LNCaP clone FGC (cell line): ENCODE measurements at regions not wholly inside any gene's neighbourhood (a gene's known extent, or its start where the extent isn't known, plus 50 kb on each side); places are given as distances from the start of the nearest gene placed in this dataset.
"Not testable (repeated sequence)": the region's sequence is repeated elsewhere in the genome, so short reads cannot be mapped to it uniquely, and the experiment has no call there.

ENCODE experiments used
- DNase-seq: peaks from one replicate; pipeline ENCODE4 v3.0.0-alpha.2; 2011; ENCODE audit warnings: low read depth
- H3K4me3 ChIP-seq: 2 replicates; pipeline ENCODE4 v1.5.1; 2011; ENCODE audit warnings: mild to moderate bottlenecking, low read depth, low read length, control low read depth
- TF ChIP-seq, protein P1 (sequence below): IDR thresholded peaks from 2 replicates; pipeline ENCODE4 v1.5.1; 2012; ENCODE audit warnings: mild to moderate bottlenecking; ENCODE audit not compliant: control insufficient read depth, insufficient read depth; ENCODE audit errors: extremely low read depth

DNA sequence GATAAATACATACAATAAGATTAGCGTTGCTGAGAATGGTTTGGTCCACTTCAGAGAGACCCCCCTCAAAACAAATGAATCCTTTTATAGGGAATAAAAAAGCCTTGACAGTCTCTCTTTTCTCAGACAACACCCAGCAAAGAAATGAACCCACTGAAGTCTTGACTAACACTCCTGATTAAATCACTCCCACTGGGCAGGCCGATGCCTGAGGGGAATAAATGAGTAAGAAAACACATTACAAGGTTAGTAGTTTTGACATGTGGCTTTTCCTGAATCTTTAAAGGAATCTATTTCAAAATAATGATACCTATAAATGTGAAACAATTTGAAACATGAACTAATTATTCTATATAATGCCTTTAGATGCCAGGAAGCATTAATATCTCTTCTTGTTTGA is 146.9 kb upstream of the POGK start:
- no peak overlapping the region for H3K4me3 ChIP-seq
- TF ChIP-seq, protein P1, sequence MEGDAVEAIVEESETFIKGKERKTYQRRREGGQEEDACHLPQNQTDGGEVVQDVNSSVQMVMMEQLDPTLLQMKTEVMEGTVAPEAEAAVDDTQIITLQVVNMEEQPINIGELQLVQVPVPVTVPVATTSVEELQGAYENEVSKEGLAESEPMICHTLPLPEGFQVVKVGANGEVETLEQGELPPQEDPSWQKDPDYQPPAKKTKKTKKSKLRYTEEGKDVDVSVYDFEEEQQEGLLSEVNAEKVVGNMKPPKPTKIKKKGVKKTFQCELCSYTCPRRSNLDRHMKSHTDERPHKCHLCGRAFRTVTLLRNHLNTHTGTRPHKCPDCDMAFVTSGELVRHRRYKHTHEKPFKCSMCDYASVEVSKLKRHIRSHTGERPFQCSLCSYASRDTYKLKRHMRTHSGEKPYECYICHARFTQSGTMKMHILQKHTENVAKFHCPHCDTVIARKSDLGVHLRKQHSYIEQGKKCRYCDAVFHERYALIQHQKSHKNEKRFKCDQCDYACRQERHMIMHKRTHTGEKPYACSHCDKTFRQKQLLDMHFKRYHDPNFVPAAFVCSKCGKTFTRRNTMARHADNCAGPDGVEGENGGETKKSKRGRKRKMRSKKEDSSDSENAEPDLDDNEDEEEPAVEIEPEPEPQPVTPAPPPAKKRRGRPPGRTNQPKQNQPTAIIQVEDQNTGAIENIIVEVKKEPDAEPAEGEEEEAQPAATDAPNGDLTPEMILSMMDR, result no peak
- no peak for DNase-seq

DNA sequence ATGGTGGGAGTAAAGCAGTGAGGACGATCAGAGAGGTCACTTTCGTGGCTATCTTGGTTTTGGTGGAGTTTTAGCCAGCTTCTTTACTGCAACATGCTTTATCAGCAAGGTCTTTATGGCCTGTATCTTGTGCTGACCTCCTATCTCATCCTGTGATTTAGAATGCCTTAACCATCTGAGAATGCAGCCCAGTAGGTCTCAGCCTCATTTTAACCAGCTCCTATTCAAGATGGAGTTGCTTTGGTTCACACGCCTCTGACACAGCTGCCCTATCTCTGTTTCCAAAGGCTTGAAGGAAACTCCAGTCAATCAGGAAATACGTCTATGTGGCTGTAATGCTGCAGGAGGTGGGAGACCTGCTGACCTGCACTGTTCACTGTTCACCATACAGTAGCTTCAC is 146.1 kb upstream of the POGK start:
- no peak for DNase-seq
- TF ChIP-seq, protein P1, result no peak
- no peak overlapping the region for H3K4me3 ChIP-seq

DNA sequence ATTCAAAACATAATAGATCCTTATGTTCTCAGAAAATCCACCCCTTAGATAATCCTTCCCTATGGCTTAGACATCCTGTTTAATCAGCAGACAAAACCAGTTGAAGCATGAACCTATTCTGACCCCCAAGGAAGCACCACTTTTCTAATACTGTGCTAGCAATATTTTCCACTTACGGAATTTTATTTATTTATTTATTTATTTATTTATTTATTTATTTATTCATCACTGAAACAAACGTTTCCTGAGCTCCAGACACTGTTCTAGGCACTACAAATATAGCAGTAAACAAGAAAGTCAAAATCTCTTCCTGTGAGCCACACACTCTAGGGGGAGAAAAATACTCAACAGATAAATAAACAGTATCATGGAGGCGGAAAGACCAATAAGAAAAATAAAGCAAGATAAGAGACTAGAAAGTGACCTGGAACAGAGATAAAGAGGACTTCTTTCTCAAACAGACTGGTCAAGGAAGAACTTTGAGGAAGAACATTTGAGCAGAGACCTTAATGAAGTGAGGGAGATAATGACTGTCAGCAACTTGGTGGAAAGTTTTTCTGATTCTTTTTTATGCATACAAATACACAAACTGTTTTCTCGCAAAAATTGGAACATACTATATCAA is 145.5 kb upstream of the POGK start:
- TF ChIP-seq, protein P1, result no peak
- no peak overlapping the region for H3K4me3 ChIP-seq
- DNase-seq, result no peak

- TF ChIP-seq, protein P1, result no peak
- no peak for DNase-seq
- no peak overlapping the region for H3K4me3 ChIP-seq
These were observed 144.2 kb upstream of the POGK start for GRCh38 chr1:166695115-166695514.

- H3K4me3 ChIP-seq, DNase-seq: not testable (repeated sequence)
These were observed 143.4 kb upstream of the POGK start for GRCh38 chr1:166695834-166696233.

DNA sequence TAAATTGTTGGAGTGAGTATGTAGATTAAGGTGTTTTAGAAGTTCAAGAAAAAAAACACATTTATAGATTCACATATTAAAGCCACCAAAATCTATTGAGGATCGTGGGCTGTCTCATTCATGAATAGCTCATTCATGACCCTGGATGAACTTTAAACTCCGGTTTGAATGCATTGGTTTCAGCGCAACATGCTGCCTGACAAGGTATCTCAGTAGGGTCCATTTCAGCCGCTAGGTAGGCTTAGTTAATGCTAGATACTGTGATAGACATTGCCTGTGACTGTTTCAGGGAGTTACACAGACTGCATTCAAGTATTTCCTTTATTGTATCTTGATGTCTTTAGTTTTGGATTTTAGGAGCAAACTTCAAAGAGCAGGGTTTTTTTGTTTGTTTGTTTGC is 140.5 kb upstream of the POGK start:
- DNase-seq, result no peak
- TF ChIP-seq, protein P1, result no peak
- no peak overlapping the region for H3K4me3 ChIP-seq

DNA sequence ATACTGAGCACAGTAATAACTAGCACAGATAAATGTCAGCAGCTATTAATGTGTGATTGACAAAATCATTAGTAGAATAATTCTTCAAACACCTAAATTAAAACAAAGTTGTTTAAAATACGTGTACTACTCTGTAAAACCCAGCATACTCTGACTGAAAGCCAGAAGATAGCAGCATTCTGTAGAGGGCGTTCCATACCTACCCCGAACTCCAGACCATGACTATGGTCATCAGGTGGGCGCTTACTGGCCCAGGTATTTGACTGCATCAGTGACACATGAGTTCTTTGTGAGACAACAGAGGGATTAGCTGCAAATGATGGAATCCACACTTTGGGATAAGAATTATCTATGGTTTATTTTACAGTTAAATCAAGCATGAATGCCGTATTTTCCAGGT is 139.7 kb upstream of the POGK start:
- TF ChIP-seq, protein P1, result no peak
- no peak for DNase-seq
- no peak overlapping the region for H3K4me3 ChIP-seq
